ENCODE measurements at regions not wholly inside any gene's neighbourhood (a gene's known extent, or its start where the extent isn't known, plus 50 kb on each side); places are given as distances from the start of the nearest gene placed in this dataset.
"Not testable (repeated sequence)": the region's sequence is repeated elsewhere in the genome, so short reads cannot be mapped to it uniquely, and the experiment has no call there.

- no peaks in the 10 kb centered on the region for H3K27me3 Mint-ChIP-seq
- intact Hi-C loops (cut with micrococcal nuclease) = no loop called here
- H3K36me3 Mint-ChIP-seq (ENCODE audit: low read depth) = no peaks in the 10 kb centered on the region
- H3K4me1 Mint-ChIP-seq (ENCODE audit: low read depth) = peaks cover 7% of the 10 kb centered on the region
- peaks cover 24% of the 10 kb centered on the region for H3K9me3 Mint-ChIP-seq
- H3K27ac Mint-ChIP-seq = no peak overlapping the region
- no peak overlapping the region for H3K4me3 Mint-ChIP-seq
Measured at GRCh38 chr9:81782313-81782995, 93.1 kb upstream of the TLE1 start.

GRCh38 chr9:81787747-81788632 is 98.6 kb upstream of the TLE1 start:
- no peak overlapping the region for H3K4me3 Mint-ChIP-seq
- H3K9me3 Mint-ChIP-seq = peaks cover 6% of the 10 kb centered on the region
- H3K27ac Mint-ChIP-seq = no peak overlapping the region
- no peaks in the 10 kb centered on the region for H3K27me3 Mint-ChIP-seq
- intact Hi-C loops (cut with micrococcal nuclease) = no loop called here
- H3K36me3 Mint-ChIP-seq (ENCODE audit: low read depth) = no peaks in the 10 kb centered on the region
- peaks cover 7% of the 10 kb centered on the region for H3K4me1 Mint-ChIP-seq (ENCODE audit: low read depth)

GRCh38 chr9:81789721-81790120 is 100.4 kb upstream of the TLE1 start:
- intact Hi-C loops (cut with micrococcal nuclease) = no loop called here
- no peaks in the 10 kb centered on the region for H3K36me3 Mint-ChIP-seq (ENCODE audit: low read depth)
- no peak overlapping the region for H3K27ac Mint-ChIP-seq
- peaks cover 2% of the 10 kb centered on the region for H3K9me3 Mint-ChIP-seq
- H3K4me1 Mint-ChIP-seq (ENCODE audit: low read depth) = peaks cover 5% of the 10 kb centered on the region
- H3K4me3 Mint-ChIP-seq = no peak overlapping the region
- no peaks in the 10 kb centered on the region for H3K27me3 Mint-ChIP-seq

- H3K4me1 Mint-ChIP-seq (ENCODE audit: low read depth) = peaks cover 5% of the 10 kb centered on the region
Measured at GRCh38 chr9:81790166-81790565, 100.8 kb upstream of the TLE1 start.

GRCh38 chr9:81791076-81791475 is 101.7 kb upstream of the TLE1 start:
- no peaks in the 10 kb centered on the region for H3K36me3 Mint-ChIP-seq (ENCODE audit: low read depth)
- H3K27me3 Mint-ChIP-seq = no peaks in the 10 kb centered on the region
- intact Hi-C loops (cut with micrococcal nuclease) = no loop called here
- H3K4me3 Mint-ChIP-seq = no peak overlapping the region
- H3K27ac Mint-ChIP-seq = no peak overlapping the region
- H3K4me1 Mint-ChIP-seq (ENCODE audit: low read depth) = peaks cover 5% of the 10 kb centered on the region
- peaks cover 6% of the 10 kb centered on the region for H3K9me3 Mint-ChIP-seq

More at GRCh38 chr9:81790166-81790565, 100.8 kb upstream of the TLE1 start:
- Mint-ChIP-seq H3K9me3 (peaks cover 6% of the 10 kb centered on the region), H3K36me3 (ENCODE audit: low read depth) (no peaks in the 10 kb centered on the region), H3K27ac (no peak overlapping the region), H3K27me3 (no peaks in the 10 kb centered on the region), H3K4me3 (no peak overlapping the region)
- intact Hi-C loops (cut with micrococcal nuclease) = no loop called here

- Mint-ChIP-seq H3K4me3 (no peak overlapping the region), H3K27me3 (no peaks in the 10 kb centered on the region), H3K36me3 (ENCODE audit: low read depth) (no peaks in the 10 kb centered on the region), H3K4me1 (ENCODE audit: low read depth) (no peaks in the 10 kb centered on the region), H3K27ac (no peak overlapping the region), H3K9me3 (peaks cover 6% of the 10 kb centered on the region)
- intact Hi-C loops (cut with micrococcal nuclease) = no loop called here
Measured at GRCh38 chr9:81798606-81799005, 109.3 kb upstream of the TLE1 start.

- Mint-ChIP-seq H3K36me3 (ENCODE audit: low read depth) (no peaks in the 10 kb centered on the region), H3K4me3 (no peak overlapping the region), H3K4me1 (ENCODE audit: low read depth) (no peaks in the 10 kb centered on the region), H3K27ac (no peak overlapping the region), H3K27me3 (no peaks in the 10 kb centered on the region), H3K9me3 (no peaks in the 10 kb centered on the region)
- intact Hi-C loops (cut with micrococcal nuclease) = no loop called here
Measured at GRCh38 chr9:81801190-81801589, 111.8 kb upstream of the TLE1 start.

- no peak overlapping the region for H3K4me3 Mint-ChIP-seq
- no peaks in the 10 kb centered on the region for H3K27me3 Mint-ChIP-seq
- no peak overlapping the region for H3K27ac Mint-ChIP-seq
- no peaks in the 10 kb centered on the region for H3K36me3 Mint-ChIP-seq (ENCODE audit: low read depth)
- intact Hi-C loops (cut with micrococcal nuclease) = no loop called here
- H3K9me3 Mint-ChIP-seq = no peaks in the 10 kb centered on the region
- no peaks in the 10 kb centered on the region for H3K4me1 Mint-ChIP-seq (ENCODE audit: low read depth)
Measured at GRCh38 chr9:81804306-81804705, 115.0 kb upstream of the TLE1 start.

GRCh38 chr9:81811688-81812087 is 116.5 kb upstream of the SPATA31D4 start:
- H3K27me3 Mint-ChIP-seq; intact Hi-C loops (cut with micrococcal nuclease); H3K4me1 Mint-ChIP-seq (ENCODE audit: low read depth); H3K9me3 Mint-ChIP-seq; H3K4me3 Mint-ChIP-seq; H3K27ac Mint-ChIP-seq; H3K36me3 Mint-ChIP-seq (ENCODE audit: low read depth): not testable (repeated sequence)

GRCh38 chr9:81814401-81814793 is 113.8 kb upstream of the SPATA31D4 start:
- no peaks in the 10 kb centered on the region for H3K27me3 Mint-ChIP-seq
- no peak overlapping the region for H3K27ac Mint-ChIP-seq
- H3K4me1 Mint-ChIP-seq (ENCODE audit: low read depth) = no peaks in the 10 kb centered on the region
- H3K9me3 Mint-ChIP-seq = no peaks in the 10 kb centered on the region
- intact Hi-C loops (cut with micrococcal nuclease) = no loop called here
- no peaks in the 10 kb centered on the region for H3K36me3 Mint-ChIP-seq (ENCODE audit: low read depth)
- no peak overlapping the region for H3K4me3 Mint-ChIP-seq

GRCh38 chr9:81814794-81815464 is 113.3 kb upstream of the SPATA31D4 start:
- H3K4me1 Mint-ChIP-seq (ENCODE audit: low read depth) = no peaks in the 10 kb centered on the region
- intact Hi-C loops (cut with micrococcal nuclease) = no loop called here
- H3K27ac Mint-ChIP-seq = no peak overlapping the region
- H3K27me3 Mint-ChIP-seq = no peaks in the 10 kb centered on the region
- no peaks in the 10 kb centered on the region for H3K9me3 Mint-ChIP-seq
- no peak overlapping the region for H3K4me3 Mint-ChIP-seq
- no peaks in the 10 kb centered on the region for H3K36me3 Mint-ChIP-seq (ENCODE audit: low read depth)

GRCh38 chr9:81815781-81816180 is 112.4 kb upstream of the SPATA31D4 start:
- no peak overlapping the region for H3K27ac Mint-ChIP-seq
- no peaks in the 10 kb centered on the region for H3K4me1 Mint-ChIP-seq (ENCODE audit: low read depth)
- intact Hi-C loops (cut with micrococcal nuclease) = no loop called here
- H3K9me3 Mint-ChIP-seq = no peaks in the 10 kb centered on the region
- H3K4me3 Mint-ChIP-seq = no peak overlapping the region
- no peaks in the 10 kb centered on the region for H3K36me3 Mint-ChIP-seq (ENCODE audit: low read depth)
- no peaks in the 10 kb centered on the region for H3K27me3 Mint-ChIP-seq

GRCh38 chr9:81819155-81819554 is 109.1 kb upstream of the SPATA31D4 start:
- Mint-ChIP-seq H3K4me3 (no peak overlapping the region), H3K27me3 (no peaks in the 10 kb centered on the region), H3K27ac (no peak overlapping the region), H3K4me1 (ENCODE audit: low read depth) (no peaks in the 10 kb centered on the region), H3K36me3 (ENCODE audit: low read depth) (no peaks in the 10 kb centered on the region), H3K9me3 (no peaks in the 10 kb centered on the region)
- intact Hi-C loops (cut with micrococcal nuclease) = no loop called here

GRCh38 chr9:81819859-81820546 is 108.2 kb upstream of the SPATA31D4 start:
- no peaks in the 10 kb centered on the region for H3K27me3 Mint-ChIP-seq
- no peak overlapping the region for H3K4me3 Mint-ChIP-seq
- no peaks in the 10 kb centered on the region for H3K4me1 Mint-ChIP-seq (ENCODE audit: low read depth)
- H3K9me3 Mint-ChIP-seq = no peaks in the 10 kb centered on the region
- intact Hi-C loops (cut with micrococcal nuclease) = no loop called here
- H3K36me3 Mint-ChIP-seq (ENCODE audit: low read depth) = no peaks in the 10 kb centered on the region
- no peak overlapping the region for H3K27ac Mint-ChIP-seq
